ENCODE measurements at regions not wholly inside any gene's neighbourhood (a gene's known extent, or its start where the extent isn't known, plus 50 kb on each side); places are given as distances from the start of the nearest gene placed in this dataset.
"Not testable (repeated sequence)": the region's sequence is repeated elsewhere in the genome, so short reads cannot be mapped to it uniquely, and the experiment has no call there.

- H3K9me3 ChIP-seq (ENCODE audit: control insufficient read depth, insufficient read depth, low read depth, low read length); H3K4me3 ChIP-seq (ENCODE audit: low read depth, low read length); H3K27ac ChIP-seq (ENCODE audit: extremely low read depth, low read depth, low read length); POLR2A ChIA-PET; CTCF ChIA-PET; H3K36me3 ChIP-seq (ENCODE audit: control insufficient read depth in 2 of 2, insufficient read depth in 1 of 2, low read length in 2 of 2); H3K4me1 ChIP-seq (ENCODE audit: control insufficient read depth, insufficient read depth, low read length): not testable (repeated sequence)
- 0 out of 2 replicates have a peak, but pooled peaks have one; percentile 14 for TF ChIP-seq PRDM1 (tag by site-specific recombination; IDR thresholded peaks at IDR 0.05)
- TF ChIP-seq ZNF366 (tag by site-specific recombination; conservative IDR thresholded peaks at IDR 0.05): 0 out of 2 replicates have a peak, but pooled peaks have one; percentile 40
Observed at GRCh38 chr2:53313644-53314043, 454.0 kb upstream of the CHAC2 start.

- no peaks in the 10 kb centered on the region for H3K36me3 ChIP-seq (ENCODE audit: control insufficient read depth in 2 of 2, insufficient read depth in 1 of 2, low read length in 2 of 2)
- POLR2A ChIA-PET: no interaction called here
- CTCF ChIA-PET: no interaction called here
- TF ChIP-seq SP2 (tag by site-specific recombination; IDR thresholded peaks at IDR 0.05) (no peak), GLI2 (tag by site-specific recombination; IDR thresholded peaks at IDR 0.05; ENCODE audit: borderline replicate concordance, low read depth) (no peak), ZNF280D (tag by site-specific recombination; IDR thresholded peaks at IDR 0.05) (no peak), PRDM2 (tag by site-specific recombination; IDR thresholded peaks at IDR 0.05; ENCODE audit: borderline replicate concordance) (no peak), ZNF211 (tag by site-specific recombination; IDR thresholded peaks at IDR 0.05; ENCODE audit: low read depth) (no peak), ZNF19 (tag by site-specific recombination; IDR thresholded peaks at IDR 0.05; ENCODE audit: low read depth) (no peak), MZF1 (tag by site-specific recombination; IDR thresholded peaks at IDR 0.05; ENCODE audit: borderline replicate concordance) (no peak), ZSCAN30 (tag by site-specific recombination; IDR thresholded peaks at IDR 0.05) (no peak)
- H3K9me3 ChIP-seq (ENCODE audit: control insufficient read depth, insufficient read depth, low read depth, low read length): no peaks in the 10 kb centered on the region
- no peak overlapping the region for H3K27ac ChIP-seq (ENCODE audit: extremely low read depth, low read depth, low read length)
- H3K4me1 ChIP-seq (ENCODE audit: control insufficient read depth, insufficient read depth, low read length): no peaks in the 10 kb centered on the region
- H3K4me3 ChIP-seq (ENCODE audit: low read depth, low read length): no peak overlapping the region
Observed at GRCh38 chr2:53312721-53313120, 454.9 kb upstream of the CHAC2 start.

- H3K9me3 ChIP-seq (ENCODE audit: control insufficient read depth, insufficient read depth, low read depth, low read length): no peaks in the 10 kb centered on the region
- ChIA-PET POLR2A (no interaction called here), CTCF (no interaction called here)
- no peak for TF ChIP-seq HIC1 (tag by site-specific recombination; IDR thresholded peaks at IDR 0.05)
- no peak for TF ChIP-seq ZNF335 (tag by site-specific recombination; conservative IDR thresholded peaks at IDR 0.05)
- H3K27ac ChIP-seq (ENCODE audit: extremely low read depth, low read depth, low read length): no peak overlapping the region
- no peaks in the 10 kb centered on the region for H3K36me3 ChIP-seq (ENCODE audit: control insufficient read depth in 2 of 2, insufficient read depth in 1 of 2, low read length in 2 of 2)
- H3K4me3 ChIP-seq (ENCODE audit: low read depth, low read length): no peak overlapping the region
- H3K4me1 ChIP-seq (ENCODE audit: control insufficient read depth, insufficient read depth, low read length): no peaks in the 10 kb centered on the region
Observed at GRCh38 chr2:53312181-53312580, 455.4 kb upstream of the CHAC2 start.
